ENCODE measurements at regions not wholly inside any gene's neighbourhood (a gene's known extent, or its start where the extent isn't known, plus 50 kb on each side); places are given as distances from the start of the nearest gene placed in this dataset.
"Not testable (repeated sequence)": the region's sequence is repeated elsewhere in the genome, so short reads cannot be mapped to it uniquely, and the experiment has no call there.

DNA sequence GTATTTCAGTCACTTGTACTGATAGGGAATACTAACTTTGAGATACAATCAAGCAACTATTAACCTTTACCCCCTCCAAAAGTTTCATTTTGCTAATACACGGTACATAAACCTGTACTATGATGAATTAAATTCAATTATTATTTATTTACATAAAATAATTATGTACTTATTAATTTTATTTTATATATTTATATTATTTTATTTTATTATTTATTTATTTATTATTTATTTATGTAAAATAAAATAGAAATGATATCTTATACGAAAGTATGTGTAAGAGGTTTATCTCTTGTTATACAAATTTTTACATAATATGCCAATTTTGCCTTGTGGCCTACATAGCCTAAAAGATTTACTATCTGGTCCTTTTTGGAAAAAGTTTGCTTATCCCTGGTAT, 564.3 kb downstream of the SLITRK5 start:
- Mint-ChIP-seq H3K9me3 (peaks cover 0 to 5% (median 0%) of the 10 kb centered on the region in 9 donors), H3K27ac (no peak overlapping the region), H3K27me3 (no peaks in the 10 kb centered on the region), H3K4me3 (no peak overlapping the region), H3K36me3 (no peaks in the 10 kb centered on the region), H3K4me1 (no peaks in the 10 kb centered on the region)
- no peak for ATAC-seq
- DNase-seq, result no peak
- POLR2A ChIA-PET, result no interaction called here

DNA sequence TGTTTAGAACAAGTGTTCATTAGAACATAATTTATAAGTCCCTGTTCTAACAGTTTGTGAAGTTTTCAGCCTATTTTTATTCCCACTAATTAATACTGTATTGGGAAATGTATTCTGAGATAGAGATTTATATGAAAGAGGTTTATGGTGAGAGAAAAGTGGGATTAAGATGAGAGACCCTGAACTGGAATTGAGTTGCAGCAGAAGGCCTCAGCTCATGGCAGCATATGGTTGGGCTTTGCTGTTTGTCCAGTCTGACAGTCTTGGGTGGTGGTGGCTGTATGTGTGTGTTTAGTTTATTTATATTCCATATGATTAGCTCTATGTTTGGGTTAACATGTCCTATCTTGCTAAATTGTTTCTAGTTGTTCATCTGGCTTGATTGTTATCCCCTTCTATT, 575.1 kb downstream of the SLITRK5 start:
- ATAC-seq, result no peak
- H3K4me1 Mint-ChIP-seq, result no peaks in the 10 kb centered on the region
- no peak overlapping the region for H3K4me3 Mint-ChIP-seq
- DNase-seq, result no peak
- peaks cover 0 to 6% (median 0%) of the 10 kb centered on the region in 9 donors for H3K9me3 Mint-ChIP-seq
- H3K36me3 Mint-ChIP-seq, result no peaks in the 10 kb centered on the region
- H3K27me3 Mint-ChIP-seq, result no peaks in the 10 kb centered on the region
- POLR2A ChIA-PET, result no interaction called here
- H3K27ac Mint-ChIP-seq, result no peak overlapping the region

DNA sequence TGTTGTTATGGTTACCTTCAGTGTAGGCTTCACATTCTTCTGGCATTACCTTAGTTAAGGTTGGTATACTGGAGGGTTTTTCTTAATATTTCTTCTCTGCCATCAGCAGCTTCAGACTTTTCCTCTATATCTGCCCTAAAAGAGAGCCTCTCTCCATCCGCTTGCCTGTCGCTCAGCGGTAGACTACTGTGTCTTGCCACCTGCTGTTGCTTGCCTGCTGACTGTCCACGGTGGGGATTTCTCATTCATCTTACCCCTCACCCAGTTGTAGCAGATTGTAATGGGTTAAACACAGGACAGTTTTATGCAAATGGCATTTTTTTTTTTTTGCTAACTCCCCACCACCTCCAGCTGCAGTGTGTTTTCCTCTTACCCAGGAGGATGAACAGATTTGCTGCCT, 577.2 kb downstream of the SLITRK5 start:
- Mint-ChIP-seq H3K27ac (no peak overlapping the region), H3K4me3 (no peak overlapping the region), H3K9me3 (peaks cover 0 to 9% (median 0%) of the 10 kb centered on the region in 9 donors), H3K27me3 (no peaks in the 10 kb centered on the region), H3K36me3 (no peaks in the 10 kb centered on the region), H3K4me1 (no peaks in the 10 kb centered on the region)
- no peak for ATAC-seq
- POLR2A ChIA-PET, result no interaction called here
- DNase-seq, result no peak

DNA sequence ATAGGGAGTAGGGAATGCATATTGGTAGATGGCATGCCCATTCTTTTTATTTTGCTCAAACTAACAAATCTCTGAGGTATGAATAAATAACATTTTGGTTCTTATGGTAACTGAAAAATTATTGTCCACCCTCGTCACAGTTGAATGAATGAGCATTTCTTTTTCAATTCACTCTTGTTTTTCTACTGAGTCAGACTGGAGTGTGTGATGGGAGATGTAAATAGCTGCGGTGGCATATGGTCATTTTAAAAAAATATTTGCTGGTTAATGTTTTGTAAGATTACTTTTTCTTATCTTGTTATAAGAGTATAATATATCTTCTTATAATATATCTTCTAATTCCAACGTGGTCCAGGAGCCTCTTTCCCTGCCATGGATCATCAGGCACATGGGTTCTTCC, 586.5 kb downstream of the SLITRK5 start:
- H3K9me3 Mint-ChIP-seq, result peaks cover 0 to 11% (median 0%) of the 10 kb centered on the region in 9 donors
- H3K27me3 Mint-ChIP-seq, result no peaks in the 10 kb centered on the region
- no peak overlapping the region for H3K4me3 Mint-ChIP-seq
- no peaks in the 10 kb centered on the region for H3K4me1 Mint-ChIP-seq
- DNase-seq, result no peak
- no peak for ATAC-seq
- POLR2A ChIA-PET, result no interaction called here
- no peak overlapping the region for H3K27ac Mint-ChIP-seq
- H3K36me3 Mint-ChIP-seq, result no peaks in the 10 kb centered on the region

DNA sequence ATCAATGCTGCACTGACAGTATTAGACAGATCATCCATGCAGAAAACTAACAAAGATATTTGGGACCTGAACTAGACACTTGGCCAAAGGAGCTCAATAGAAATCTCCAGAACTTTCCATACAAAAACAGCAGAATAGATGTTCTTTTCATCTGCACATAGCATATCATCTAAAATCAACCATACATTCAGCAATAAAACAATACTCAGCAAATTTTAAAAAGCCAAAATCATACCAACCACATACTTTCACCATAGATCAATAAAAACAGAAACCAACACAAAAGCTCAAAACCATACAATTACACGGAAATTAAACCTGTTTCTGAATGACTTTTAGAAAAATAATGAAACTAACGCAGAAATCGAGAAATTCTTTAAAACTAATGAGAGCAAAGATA, 592.6 kb downstream of the SLITRK5 start:
- POLR2A ChIA-PET, result no interaction called here
- ATAC-seq, result no peak
- DNase-seq, result no peak
- Mint-ChIP-seq H3K27ac (no peak overlapping the region), H3K36me3 (no peaks in the 10 kb centered on the region), H3K27me3 (no peaks in the 10 kb centered on the region), H3K4me1 (no peaks in the 10 kb centered on the region), H3K4me3 (no peak overlapping the region), H3K9me3 (peaks cover 0 to 15% (median 2%) of the 10 kb centered on the region in 9 donors)

DNA sequence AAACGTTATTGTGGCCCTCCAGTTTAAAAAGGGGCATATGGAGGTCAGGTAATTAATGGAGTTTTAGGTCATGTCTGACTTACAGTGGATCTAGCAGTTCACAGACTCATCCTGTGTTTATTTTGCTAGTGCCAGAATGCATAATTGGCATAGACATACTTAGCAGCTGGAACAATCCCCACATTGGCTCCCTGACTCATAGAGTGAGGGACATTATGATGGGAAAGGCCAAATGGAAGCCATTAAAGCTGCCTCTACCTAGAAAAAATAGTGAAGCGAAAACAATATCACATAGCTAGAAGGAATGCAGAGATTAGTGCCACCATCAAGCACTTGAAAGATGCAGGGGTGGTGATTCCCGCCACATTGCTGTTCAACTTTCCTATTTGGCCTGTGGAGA, 610.7 kb downstream of the SLITRK5 start:
- Mint-ChIP-seq H3K36me3 (peaks cover 0 to 9% (median 0%) of the 10 kb centered on the region in 3 donors), H3K27me3 (no peaks in the 10 kb centered on the region), H3K27ac (no peak overlapping the region), H3K4me3 (no peak overlapping the region), H3K4me1 (no peaks in the 10 kb centered on the region), H3K9me3 (peaks cover 4 to 23% (median 7%) of the 10 kb centered on the region in 9 donors)
- POLR2A ChIA-PET, result no interaction called here
- ATAC-seq, result no peak
- no peak for DNase-seq

DNA sequence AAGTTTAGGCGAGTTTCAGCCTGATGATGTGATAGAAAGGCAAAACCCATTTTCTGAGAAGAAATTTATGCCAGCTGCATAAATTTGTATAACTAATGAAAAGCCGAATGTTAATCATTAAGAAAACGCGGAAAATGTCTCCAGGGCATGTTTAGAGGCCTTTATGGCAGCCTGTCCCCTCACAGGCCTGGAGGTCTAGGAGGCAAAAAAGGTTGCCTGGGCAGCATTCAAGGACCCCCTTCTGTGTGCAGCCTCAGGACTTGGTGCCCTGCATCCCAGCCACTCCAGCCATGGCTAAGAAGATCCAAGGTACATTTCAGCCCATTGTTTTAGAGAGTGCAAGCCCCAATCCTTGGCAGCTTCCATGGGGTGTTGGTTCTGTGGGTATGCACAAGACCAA, 614.2 kb downstream of the SLITRK5 start:
- no peaks in the 10 kb centered on the region for H3K4me1 Mint-ChIP-seq
- H3K4me3 Mint-ChIP-seq, result no peak overlapping the region
- ATAC-seq (no peak), DNase-seq (no peak)
- H3K36me3 Mint-ChIP-seq, result peaks cover 0 to 9% (median 0%) of the 10 kb centered on the region in 3 donors
- no peak overlapping the region for H3K27ac Mint-ChIP-seq
- POLR2A ChIA-PET, result no interaction called here
- H3K27me3 Mint-ChIP-seq, result no peaks in the 10 kb centered on the region
- H3K9me3 Mint-ChIP-seq, result peaks cover 0 to 23% (median 6%) of the 10 kb centered on the region in 9 donors

DNA sequence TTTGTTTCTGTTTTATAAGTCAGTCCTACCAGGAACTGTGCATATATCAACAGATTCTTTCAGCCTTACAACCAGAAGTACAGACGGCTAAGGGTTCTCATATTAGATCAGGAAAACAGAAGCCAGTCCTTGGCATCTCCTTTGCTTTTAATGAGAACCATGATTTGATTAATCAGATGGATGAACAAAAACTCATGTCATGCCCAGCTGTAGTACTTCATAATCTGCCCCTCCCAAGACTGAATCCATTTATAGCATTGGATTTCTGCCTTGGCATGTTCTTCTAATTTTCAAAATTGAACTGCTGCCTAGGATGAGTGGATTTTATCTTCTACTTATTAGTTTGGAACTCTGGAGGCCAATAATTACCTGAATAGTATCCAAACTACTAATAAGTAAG, 617.2 kb downstream of the SLITRK5 start:
- POLR2A ChIA-PET, result no interaction called here
- no peak for DNase-seq
- Mint-ChIP-seq H3K4me1 (no peaks in the 10 kb centered on the region), H3K4me3 (no peak overlapping the region), H3K36me3 (peaks cover 0 to 9% (median 0%) of the 10 kb centered on the region in 3 donors), H3K27ac (no peak overlapping the region), H3K27me3 (no peaks in the 10 kb centered on the region), H3K9me3 (peaks cover 0 to 34% (median 11%) of the 10 kb centered on the region in 9 donors)
- ATAC-seq, result no peak

DNA sequence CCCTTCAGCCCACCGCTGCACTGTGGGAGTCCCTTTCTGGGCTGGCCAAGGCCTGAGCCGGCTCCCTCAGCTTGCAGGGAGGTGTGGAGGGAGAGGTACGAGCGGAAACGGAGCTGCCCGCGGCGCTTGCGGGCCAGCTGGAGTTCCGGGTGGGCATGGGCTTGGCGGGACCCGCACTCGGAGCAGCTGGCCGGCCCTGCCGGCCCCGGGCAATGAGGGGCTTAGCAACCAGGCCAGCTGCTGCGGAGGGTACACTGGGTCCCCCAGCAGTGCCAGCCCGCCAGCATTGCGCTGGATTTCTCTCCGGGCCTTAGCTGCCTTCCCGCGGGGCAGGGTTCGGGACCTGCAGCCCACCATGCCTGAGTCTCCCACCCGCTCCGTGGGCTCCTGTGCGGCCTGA, 620.6 kb downstream of the SLITRK5 start:
- H3K4me1 Mint-ChIP-seq, POLR2A ChIA-PET, H3K4me3 Mint-ChIP-seq, H3K27ac Mint-ChIP-seq, H3K27me3 Mint-ChIP-seq, H3K36me3 Mint-ChIP-seq, ATAC-seq: not testable (repeated sequence)
- DNase-seq, result peak in 1 of 10 donors; percentile 60
- peaks cover 0 to 18% (median 7%) of the 10 kb centered on the region in 9 donors for H3K9me3 Mint-ChIP-seq

DNA sequence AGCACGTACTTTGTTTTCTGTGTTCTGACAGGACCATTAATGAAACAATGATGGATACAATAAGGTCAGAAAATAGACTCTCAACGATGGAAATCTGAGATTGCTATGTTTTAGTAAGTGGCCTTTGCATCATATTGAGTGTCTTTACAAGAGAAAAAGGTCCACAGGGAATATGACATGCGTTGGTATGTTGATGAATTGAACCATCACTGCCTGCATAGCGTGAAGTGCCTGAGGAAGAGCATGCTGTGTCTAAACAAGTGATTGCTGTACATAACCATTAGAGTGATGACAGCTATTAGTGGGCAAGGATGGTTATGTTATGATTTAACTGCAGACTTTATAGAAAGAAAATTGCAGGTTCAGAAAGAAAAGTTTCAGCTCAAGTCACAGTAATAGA, 623.2 kb downstream of the SLITRK5 start:
- Mint-ChIP-seq H3K27me3 (no peaks in the 10 kb centered on the region), H3K36me3 (no peaks in the 10 kb centered on the region), H3K4me3 (no peak overlapping the region), H3K4me1 (no peaks in the 10 kb centered on the region), H3K9me3 (peaks cover 0 to 15% (median 4%) of the 10 kb centered on the region in 9 donors), H3K27ac (no peak overlapping the region)
- POLR2A ChIA-PET, result no interaction called here
- no peak for DNase-seq
- no peak for ATAC-seq

DNA sequence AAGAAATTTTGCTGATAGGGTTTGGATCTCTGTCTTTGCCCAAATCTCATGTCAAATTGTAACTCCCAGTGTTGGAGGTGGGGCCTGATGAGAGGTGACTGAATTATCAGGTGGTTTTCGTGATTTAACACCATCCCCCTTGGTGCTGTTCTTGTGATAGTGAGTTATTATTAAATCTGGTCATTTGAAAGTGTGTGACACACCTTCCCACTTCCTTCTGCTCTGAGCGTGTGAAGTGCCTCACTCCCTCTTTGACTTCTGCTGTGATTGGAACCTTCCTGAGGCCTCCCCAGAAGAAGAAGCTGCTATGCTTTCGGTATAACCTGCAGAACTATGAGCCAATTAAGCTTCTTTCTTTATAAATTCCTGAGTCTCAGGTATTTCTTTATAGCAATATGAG, 632.0 kb downstream of the SLITRK5 start:
- peaks cover 1 to 22% (median 5%) of the 10 kb centered on the region in 9 donors for H3K9me3 Mint-ChIP-seq
- H3K27ac Mint-ChIP-seq, result no peak overlapping the region
- ATAC-seq (no peak), DNase-seq (no peak)
- H3K4me1 Mint-ChIP-seq, result peaks cover 0 to 6% (median 0%) of the 10 kb centered on the region in 4 donors
- H3K36me3 Mint-ChIP-seq, result peaks cover 0 to 17% (median 0%) of the 10 kb centered on the region in 3 donors
- H3K27me3 Mint-ChIP-seq, result no peaks in the 10 kb centered on the region
- peak overlapping the region in 1 of 10 donors; percentile 4 for H3K4me3 Mint-ChIP-seq
- POLR2A ChIA-PET, result no interaction called here

DNA sequence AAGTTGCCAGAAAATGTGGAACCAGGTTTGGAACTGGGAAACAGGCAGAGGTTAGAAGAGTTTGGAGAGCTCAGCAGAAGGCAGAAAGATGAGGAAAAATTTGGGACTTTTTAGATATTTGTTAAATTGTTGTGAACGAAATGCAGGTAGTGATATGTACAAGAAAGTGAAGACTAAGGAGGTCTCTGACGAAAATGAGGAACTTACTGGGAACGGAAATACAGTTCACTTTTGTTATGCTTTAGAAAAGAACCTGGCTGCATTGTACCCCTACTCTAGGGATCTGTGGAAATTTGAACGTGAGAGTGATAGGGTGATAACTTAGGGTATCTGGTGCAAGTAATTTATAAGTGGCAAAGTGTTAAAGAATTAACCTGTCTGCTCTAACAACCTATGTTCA, 632.4 kb downstream of the SLITRK5 start:
- peaks cover 0 to 6% (median 0%) of the 10 kb centered on the region in 4 donors for H3K4me1 Mint-ChIP-seq
- DNase-seq (no peak), ATAC-seq (no peak)
- peaks cover 1 to 22% (median 5%) of the 10 kb centered on the region in 9 donors for H3K9me3 Mint-ChIP-seq
- H3K36me3 Mint-ChIP-seq, result peaks cover 0 to 17% (median 0%) of the 10 kb centered on the region in 3 donors
- H3K27ac Mint-ChIP-seq, result no peak overlapping the region
- peak overlapping the region in 1 of 10 donors; percentile 4 for H3K4me3 Mint-ChIP-seq
- no peaks in the 10 kb centered on the region for H3K27me3 Mint-ChIP-seq
- POLR2A ChIA-PET, result no interaction called here

DNA sequence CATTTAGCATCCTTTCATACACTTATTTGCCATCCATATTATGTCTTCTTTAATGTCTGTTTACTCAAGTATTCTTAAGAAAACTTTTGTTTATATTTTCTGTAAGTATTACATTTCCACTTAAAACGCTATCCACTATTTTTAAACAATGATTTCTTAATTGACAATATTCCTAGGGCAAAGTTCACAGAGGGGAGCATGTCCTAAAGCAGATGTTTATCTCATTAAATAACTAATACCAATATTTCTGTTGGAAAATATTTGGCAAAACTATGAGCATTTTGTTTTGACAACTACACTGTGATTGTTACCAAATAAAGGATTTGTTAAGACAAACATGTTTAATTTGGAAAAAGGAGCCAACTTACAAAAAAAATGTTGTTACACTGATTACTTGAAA, 643.3 kb downstream of the SLITRK5 start:
- Mint-ChIP-seq H3K4me1 (no peaks in the 10 kb centered on the region), H3K9me3 (peaks cover 0 to 5% (median 0%) of the 10 kb centered on the region in 9 donors), H3K27ac (no peak overlapping the region), H3K36me3 (no peaks in the 10 kb centered on the region), H3K27me3 (no peaks in the 10 kb centered on the region), H3K4me3 (no peak overlapping the region)
- POLR2A ChIA-PET, result interaction anchor here (0.5 kb wide), 1 partner anchor 38 kb away, joined by 3 read pairs; no protein-coding TSS in a partner anchor
- no peak for ATAC-seq
- DNase-seq, result no peak

DNA sequence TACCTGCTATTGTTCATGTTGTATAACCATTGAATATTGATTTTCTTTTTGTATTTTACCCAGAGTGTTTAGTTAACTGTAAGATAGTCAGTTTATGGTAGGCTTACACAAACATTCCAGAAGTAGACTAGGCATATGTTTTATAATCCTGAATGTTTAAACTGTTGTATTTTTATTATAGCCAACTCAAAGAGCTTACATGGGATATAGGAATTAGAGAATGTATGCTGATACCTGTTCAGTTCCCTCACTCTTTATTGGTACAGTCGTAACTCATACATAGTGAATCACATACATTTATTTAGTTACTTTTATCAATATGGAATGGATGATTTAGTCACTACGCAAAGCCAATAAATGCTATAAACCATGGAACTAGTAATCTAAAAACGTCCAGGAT, 657.9 kb downstream of the SLITRK5 start:
- no peak for DNase-seq
- Mint-ChIP-seq H3K36me3 (peaks cover 0 to 10% (median 0%) of the 10 kb centered on the region in 3 donors), H3K27me3 (no peaks in the 10 kb centered on the region), H3K9me3 (peaks cover 0 to 15% (median 7%) of the 10 kb centered on the region in 9 donors), H3K4me1 (no peaks in the 10 kb centered on the region), H3K27ac (no peak overlapping the region), H3K4me3 (no peak overlapping the region)
- ATAC-seq, result no peak
- POLR2A ChIA-PET, result no interaction called here

Data from naive thymus-derived CD8-positive, alpha-beta T cell (primary cell).